ENCODE measurements at regions not wholly inside any gene's neighbourhood (a gene's known extent, or its start where the extent isn't known, plus 50 kb on each side); places are given as distances from the start of the nearest gene placed in this dataset.

GRCh38 chr22:34855471-34855870, 210.5 kb upstream of the ISX start:
- DNase-seq (ENCODE audit: low read depth, low spot score) (no peak), ATAC-seq (no peak)
- Histone ChIP-seq H3K4me1 (ENCODE audit: control insufficient read depth in 1 of 2, insufficient read depth in 2 of 2, low read length in 2 of 2) (no peaks in the 10 kb centered on the region), H3K79me2 (ENCODE audit: insufficient read depth, low read length) (no peaks in the 10 kb centered on the region), H2AFZ (ENCODE audit: low read depth, low read length, poor library complexity, severe bottlenecking) (no peak overlapping the region), H3K9me3 (ENCODE audit: control insufficient read depth in 1 of 2, insufficient read depth in 1 of 2, low read depth in 1 of 2, low read length in 2 of 2) (no peaks in the 10 kb centered on the region), H3K36me3 (ENCODE audit: control insufficient read depth in 1 of 2, insufficient read depth in 2 of 2, low read length in 2 of 2) (no peaks in the 10 kb centered on the region), H3K27ac (ENCODE audit: low read depth, low read length) (no peak overlapping the region), H3K4me2 (ENCODE audit: low read length) (no peak overlapping the region), H3K4me3 (replicated peaks in 1 of 2; ENCODE audit: low read depth in 1 of 2, low read length in 2 of 2) (no peak overlapping the region), H3K27me3 (ENCODE audit: insufficient read depth, low read length) (no peaks in the 10 kb centered on the region), H3K9me2 (ENCODE audit: insufficient read depth) (no peaks in the 10 kb centered on the region), H4K20me1 (ENCODE audit: insufficient read depth) (no peaks in the 10 kb centered on the region), H3K9ac (ENCODE audit: low read length) (no peak overlapping the region)
- intact Hi-C loops (cut with micrococcal nuclease), result no loop called here
- BruUV-seq (replicated peaks), result no TSS peak
- no peak for TF ChIP-seq ELF1 (IDR thresholded peaks at IDR 0.05; ENCODE audit: borderline replicate concordance, low read depth)
- no peak for TF ChIP-seq CEBPB (IDR thresholded peaks at IDR 0.05; ENCODE audit: low read depth)
- TF ChIP-seq SIN3A (IDR thresholded peaks at IDR 0.05; ENCODE audit: low read depth), result no peak
- TF ChIP-seq FOSL1 (IDR thresholded peaks at IDR 0.05; ENCODE audit: low read depth), result no peak
- TF ChIP-seq EZH2 (IDR thresholded peaks at IDR 0.05), result no peak
- no peak for TF ChIP-seq MAX (IDR thresholded peaks at IDR 0.05)
- TF ChIP-seq RAD21 (IDR thresholded peaks at IDR 0.05; ENCODE audit: low read depth), result no peak
- no peak for TF ChIP-seq REST (IDR thresholded peaks at IDR 0.05; ENCODE audit: low read depth)
- no peak for TF ChIP-seq SRF (IDR thresholded peaks at IDR 0.05; ENCODE audit: low read depth)
- TF ChIP-seq CBX3 (IDR thresholded peaks at IDR 0.05; ENCODE audit: low read depth), result no peak
- TF ChIP-seq EGR1 (IDR thresholded peaks at IDR 0.05; ENCODE audit: low read depth), result no peak
- no peak for TF ChIP-seq YY1 (IDR thresholded peaks at IDR 0.05; ENCODE audit: extremely low read depth, insufficient replicate concordance, low read depth, low read length)
- POLR2A ChIA-PET, result interaction anchor here (0.9 kb wide), 1 partner anchor 10 kb away, joined by 3 read pairs; no protein-coding TSS in a partner anchor
- CTCF ChIA-PET, result no interaction called here
- RAD21 ChIA-PET (ENCODE audit: low non-redundant PET in 1 of 2, low total read pairs in 2 of 2, uncharacterized antibody in 2 of 2, unreplicated experiment in 2 of 2), result no interaction called here
